ENCODE measurements at regions not wholly inside any gene's neighbourhood (a gene's known extent, or its start where the extent isn't known, plus 50 kb on each side); places are given as distances from the start of the nearest gene placed in this dataset.
"Not testable (repeated sequence)": the region's sequence is repeated elsewhere in the genome, so short reads cannot be mapped to it uniquely, and the experiment has no call there.

- DNase-seq (ENCODE audit: low spot score) = no peak
Measured at GRCh38 chr2:198916548-198917080, 541.1 kb downstream of the SATB2 start.

GRCh38 chr2:198913394-198914152 lies 544.2 kb downstream of the SATB2 start:
- DNase-seq (ENCODE audit: low spot score) = no peak

- DNase-seq (ENCODE audit: low spot score) = no peak
Measured at GRCh38 chr2:198909525-198910267, 548.0 kb downstream of the SATB2 start.

- DNase-seq (ENCODE audit: low spot score) = no peak
Measured at GRCh38 chr2:198905881-198906612, 551.7 kb downstream of the SATB2 start.

- no peak for DNase-seq (ENCODE audit: low spot score)
Measured at GRCh38 chr2:198901894-198902293, 555.8 kb downstream of the SATB2 start.

GRCh38 chr2:198900141-198900540 lies 557.6 kb downstream of the SATB2 start:
- DNase-seq (ENCODE audit: low spot score) = no peak

GRCh38 chr2:198890490-198890889 lies 567.2 kb downstream of the SATB2 start:
- DNase-seq (ENCODE audit: low spot score) = no peak

- no peak for DNase-seq (ENCODE audit: low spot score)
Measured at GRCh38 chr2:198883604-198884003, 574.1 kb downstream of the SATB2 start.

- no peak for DNase-seq (ENCODE audit: low spot score)
Measured at GRCh38 chr2:198880986-198881385, 576.8 kb downstream of the SATB2 start.

- no peak for DNase-seq (ENCODE audit: low spot score)
Measured at GRCh38 chr2:198880421-198880820, 577.3 kb downstream of the SATB2 start.

- no peak for DNase-seq (ENCODE audit: low spot score)
Measured at GRCh38 chr2:198874472-198874858, 583.3 kb downstream of the SATB2 start.

GRCh38 chr2:198873503-198874471 lies 584.0 kb downstream of the SATB2 start:
- DNase-seq (ENCODE audit: low spot score) = no peak

- DNase-seq (ENCODE audit: low spot score) = no peak
Measured at GRCh38 chr2:198863655-198864054, 594.1 kb downstream of the SATB2 start.

- no peak for DNase-seq (ENCODE audit: low spot score)
Measured at GRCh38 chr2:198861080-198861479, 596.7 kb downstream of the SATB2 start.

GRCh38 chr2:198857246-198857645 lies 600.5 kb downstream of the SATB2 start:
- no peak for DNase-seq (ENCODE audit: low spot score)

- DNase-seq (ENCODE audit: low spot score) = not testable (repeated sequence)
Measured at GRCh38 chr2:198855746-198856145, 602.0 kb downstream of the SATB2 start.

- DNase-seq (ENCODE audit: low spot score) = no peak
Measured at GRCh38 chr2:198852248-198852647, 605.5 kb downstream of the SATB2 start.

GRCh38 chr2:198825534-198825933 lies 632.2 kb downstream of the SATB2 start:
- DNase-seq (ENCODE audit: low spot score) = no peak

GRCh38 chr2:198817536-198817935 lies 640.2 kb downstream of the SATB2 start:
- no peak for DNase-seq (ENCODE audit: low spot score)

GRCh38 chr2:198815626-198816025 lies 642.1 kb downstream of the SATB2 start:
- no peak for DNase-seq (ENCODE audit: low spot score)

GRCh38 chr2:198811198-198811597 lies 646.5 kb downstream of the SATB2 start:
- no peak for DNase-seq (ENCODE audit: low spot score)

Data from SW480 (cell line).